ENCODE measurements at regions not wholly inside any gene's neighbourhood (a gene's known extent, or its start where the extent isn't known, plus 50 kb on each side); places are given as distances from the start of the nearest gene placed in this dataset.

- no peak for TF ChIP-seq ESRRA (IDR thresholded peaks at IDR 0.05; ENCODE audit: borderline replicate concordance, low read length)
- TF ChIP-seq SREBF2 (IDR thresholded peaks at IDR 0.05), result no peak
- no peak for TF ChIP-seq CTCF (IDR thresholded peaks at IDR 0.05)
- no peak for TF ChIP-seq REST (IDR thresholded peaks at IDR 0.05)
- no peak for TF ChIP-seq POLR2A (IDR thresholded peaks at IDR 0.05; ENCODE audit: low read length)
- TF ChIP-seq EHMT2 (IDR thresholded peaks at IDR 0.05; ENCODE audit: low read depth), result no peak
- TF ChIP-seq EP300 (IDR thresholded peaks at IDR 0.05), result no peak
- no peak for TF ChIP-seq HDAC2 (IDR thresholded peaks at IDR 0.05)
- TF ChIP-seq RFX5 (IDR thresholded peaks at IDR 0.05), result no peak
- no peak for TF ChIP-seq RAD21 (conservative IDR thresholded peaks at IDR 0.05 in 1 of 2, IDR thresholded peaks at IDR 0.05 in 1 of 2)
These were observed 308.9 kb downstream of the SLC6A15 start for GRCh38 chr12:84603484-84604248.

All from A549 (cell line).